NCI-H345 treated with DMSO at 0.1 percent for 48 hours (cell line): ENCODE measurements at regions not wholly inside any gene's neighbourhood (a gene's known extent, or its start where the extent isn't known, plus 50 kb on each side); places are given as distances from the start of the nearest gene placed in this dataset.
A peak's percentile ranks its signal among the peaks of the same experiment; 100 is the strongest.
"Not testable (repeated sequence)": the region's sequence is repeated elsewhere in the genome, so short reads cannot be mapped to it uniquely, and the experiment has no call there.

Experiments
- DNase-seq: peaks from one replicate; lab custom pipeline; 2025; ENCODE audit not compliant: unreplicated experiment; lab: John Stamatoyannopoulos, UW

- no peak for DNase-seq
Measured at GRCh38 chr15:38726187-38726586, 161.6 kb upstream of the RASGRP1 start.

- DNase-seq, result no peak
Measured at GRCh38 chr15:38733331-38733730, 168.7 kb upstream of the RASGRP1 start.

- DNase-seq, result no peak
Measured at GRCh38 chr15:38740206-38740605, 175.6 kb upstream of the RASGRP1 start.

- DNase-seq, result no peak
Measured at GRCh38 chr15:38743147-38743546, 178.5 kb upstream of the RASGRP1 start.

GRCh38 chr15:38745126-38745525 is 180.5 kb upstream of the RASGRP1 start:
- no peak for DNase-seq

- no peak for DNase-seq
Measured at GRCh38 chr15:38745626-38746025, 181.0 kb upstream of the RASGRP1 start.

GRCh38 chr15:38746211-38746610 is 181.6 kb upstream of the RASGRP1 start:
- DNase-seq, result no peak

- DNase-seq, result no peak
Measured at GRCh38 chr15:38748710-38749109, 184.1 kb upstream of the RASGRP1 start.

- peak; percentile 77 for DNase-seq
Measured at GRCh38 chr15:38750786-38751185, 186.2 kb upstream of the RASGRP1 start.

GRCh38 chr15:38755718-38756117 is 191.1 kb upstream of the RASGRP1 start:
- no peak for DNase-seq

GRCh38 chr15:38756441-38756840 is 191.8 kb upstream of the RASGRP1 start:
- DNase-seq, result no peak

- no peak for DNase-seq
Measured at GRCh38 chr15:38758043-38758442, 193.4 kb upstream of the RASGRP1 start.

- DNase-seq, result no peak
Measured at GRCh38 chr15:38761681-38762080, 197.1 kb upstream of the RASGRP1 start.

- DNase-seq, result no peak
Measured at GRCh38 chr15:38768970-38769369, 204.4 kb upstream of the RASGRP1 start.

GRCh38 chr15:38769492-38769891 is 204.9 kb upstream of the RASGRP1 start:
- no peak for DNase-seq

- not testable (repeated sequence) for DNase-seq
Measured at GRCh38 chr15:38774076-38774475, 209.5 kb upstream of the RASGRP1 start.

- DNase-seq, result no peak
Measured at GRCh38 chr15:38781196-38781595, 216.6 kb upstream of the RASGRP1 start.

- no peak for DNase-seq
Measured at GRCh38 chr15:38782156-38782555, 217.5 kb upstream of the RASGRP1 start.

- DNase-seq, result no peak
Measured at GRCh38 chr15:38788918-38789317, 224.3 kb upstream of the RASGRP1 start.

GRCh38 chr15:38789566-38789965 is 225.0 kb upstream of the RASGRP1 start:
- DNase-seq, result no peak

GRCh38 chr15:38793206-38793810 is 228.7 kb upstream of the RASGRP1 start:
- DNase-seq, result no peak

- DNase-seq, result no peak
Measured at GRCh38 chr15:38795471-38796245, 231.0 kb upstream of the RASGRP1 start.

- DNase-seq, result no peak
Measured at GRCh38 chr15:38796589-38796988, 232.0 kb upstream of the RASGRP1 start.
